Erythroblast (primary cell): ENCODE measurements at regions not wholly inside any gene's neighbourhood (a gene's known extent, or its start where the extent isn't known, plus 50 kb on each side); places are given as distances from the start of the nearest gene placed in this dataset.

Experiments used
- GATA1 ChIP-seq: IDR thresholded peaks from 2 replicates; pipeline ENCODE4 v1.6.1; 2011; ENCODE audit warnings: low read depth, mild to moderate bottlenecking, control low read depth, low read length, moderate library complexity
- POLR2A ChIP-seq: IDR thresholded peaks from 2 replicates; pipeline ENCODE4 v1.6.1; 2011; ENCODE audit warnings: mild to moderate bottlenecking, low read length

DNA sequence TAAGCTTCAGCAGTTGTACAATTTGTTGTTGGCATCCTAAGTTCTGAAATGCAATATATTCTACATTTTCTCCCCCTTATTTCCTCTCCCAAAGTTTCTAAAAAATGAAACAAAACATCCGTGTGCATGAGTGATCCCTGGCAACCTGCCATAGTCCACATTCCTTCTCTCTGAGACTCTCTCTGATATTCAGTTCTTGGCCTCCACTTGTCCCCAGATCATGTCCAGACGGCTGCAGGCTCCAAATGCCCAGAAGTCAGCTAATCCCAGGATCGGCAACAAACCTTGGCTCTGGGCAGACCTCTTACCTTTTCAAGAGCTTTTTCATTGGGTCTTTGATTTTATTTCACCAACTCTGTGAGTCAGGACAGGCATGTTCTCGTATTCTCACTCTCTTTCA lies 187.8 kb downstream of the ETS2 start:
- no peak for TF ChIP-seq POLR2A
- no peak for TF ChIP-seq GATA1
